DOHH2 (cell line): ENCODE measurements at regions not wholly inside any gene's neighbourhood (a gene's known extent, or its start where the extent isn't known, plus 50 kb on each side); places are given as distances from the start of the nearest gene placed in this dataset.

ENCODE experiments used
- H3F3A ChIP-seq: fragments of 200-600 bp; sonication (generic), shearing (Covaris generic); 2 replicates; pipeline ENCODE4 v1.6.0; 2016; ENCODE audit warnings: antibody characterized with exemption, mild to moderate bottlenecking; ENCODE audit not compliant: control insufficient read depth, insufficient read depth
- H3K27ac ChIP-seq: fragments of 200-600 bp; sonication (generic); 2 replicates; pipeline ENCODE4 v1.5.1; 2014; ENCODE audit warnings: low read depth, mild to moderate bottlenecking, low read length, moderate library complexity
- H3K27me3 ChIP-seq: fragments of 200-600 bp; sonication (generic); 2 replicates; pipeline ENCODE4 v1.6.1; 2014; ENCODE audit warnings: mild to moderate bottlenecking, low read length, mixed read lengths; ENCODE audit not compliant: control insufficient read depth
- H3K36me3 ChIP-seq: fragments of 200-600 bp; sonication (generic); 2 replicates; pipeline ENCODE4 v1.6.1; 2014; ENCODE audit warnings: mild to moderate bottlenecking, low read length, moderate library complexity, mixed read lengths; ENCODE audit not compliant: control insufficient read depth
- H3K4me1 ChIP-seq: fragments of 200-600 bp; sonication (generic); 2 replicates; pipeline ENCODE4 v1.6.1; 2014; ENCODE audit warnings: mild to moderate bottlenecking, low read length, mixed read lengths; ENCODE audit not compliant: control insufficient read depth
- H3K4me2 ChIP-seq: fragments of 200-600 bp; sonication (generic); 2 replicates; pipeline ENCODE4 v1.6.0; 2014; ENCODE audit warnings: mild to moderate bottlenecking, low read length, moderate library complexity
- H3K4me3 ChIP-seq: fragments of 200-600 bp; sonication (generic); 2 replicates; pipeline ENCODE4 v1.5.1; 2014; ENCODE audit warnings: mild to moderate bottlenecking, low read length, mixed read lengths
- H3K79me2 ChIP-seq: fragments of 200-600 bp; sonication (generic); 2 replicates; pipeline ENCODE4 v1.6.1; 2014; ENCODE audit warnings: mild to moderate bottlenecking, low read length, mixed read lengths; ENCODE audit not compliant: control insufficient read depth
- H3K9me2 ChIP-seq: fragments of 200-600 bp; sonication (generic); replicated peaks from 2 replicates; pipeline ENCODE4 v1.6.1; 2014; ENCODE audit warnings: mild to moderate bottlenecking, low read length, mixed read lengths; ENCODE audit not compliant: control insufficient read depth
- H3K9me3 ChIP-seq: fragments of 200-600 bp; sonication (generic); 2 replicates; pipeline ENCODE4 v1.6.1; 2014; ENCODE audit warnings: antibody characterized with exemption, low read length, mixed read lengths; ENCODE audit not compliant: control insufficient read depth, insufficient read depth
- H4K20me1 ChIP-seq: fragments of 200-600 bp; sonication (generic); 2 replicates; pipeline ENCODE4 v1.6.0; 2014; ENCODE audit warnings: low read depth, mild to moderate bottlenecking, antibody characterized with exemption, low read length, moderate library complexity; ENCODE audit not compliant: control insufficient read depth, insufficient read depth
- EZH2phosphoT487 ChIP-seq: fragments of 200-600 bp; sonication (generic); IDR thresholded peaks from 2 replicates; pipeline ENCODE4 v1.6.1; 2017; ENCODE audit warnings: borderline replicate concordance, mild to moderate bottlenecking, antibody characterized with exemption, low read length, moderate library complexity, mixed read lengths
- TF ChIP-seq, protein P1 (sequence below): fragments of 200-600 bp; sonication (generic); IDR thresholded peaks from one replicate; pipeline ENCODE4 v1.5.1; 2014; ENCODE audit warnings: antibody characterized with exemption, mild to moderate bottlenecking, low read depth, low read length; ENCODE audit not compliant: poor library complexity, severe bottlenecking

DNA sequence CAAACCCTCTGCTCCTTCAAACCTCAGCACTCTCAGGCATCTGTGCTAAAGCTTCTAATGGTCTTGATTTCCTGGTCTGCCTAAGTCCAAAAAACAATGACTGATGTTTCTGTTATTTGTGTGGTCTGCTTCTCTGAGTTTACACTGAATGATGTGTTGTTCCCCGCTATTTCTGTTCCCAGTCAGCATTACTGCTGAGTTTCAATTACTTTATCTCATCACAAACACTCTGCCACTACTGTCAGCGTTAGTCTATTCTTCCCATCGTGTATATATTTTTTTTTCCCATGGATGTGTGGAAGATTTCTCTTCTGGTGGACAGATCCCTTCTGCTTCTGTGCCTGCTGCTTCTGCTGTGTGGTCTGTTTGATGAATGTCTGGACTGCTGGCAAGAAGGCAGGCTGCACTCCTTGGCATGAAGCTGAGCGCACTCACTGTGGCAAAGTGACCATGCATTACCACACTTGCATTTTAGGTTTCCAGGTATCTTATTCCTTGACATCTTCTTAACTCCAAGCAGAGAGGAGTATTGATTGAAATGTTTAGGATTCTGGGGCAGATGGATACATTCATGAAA lies 106.9 kb upstream of the PAQR3 start:
- H3K36me3 ChIP-seq: no peaks in the 10 kb centered on the region
- H3F3A ChIP-seq: no peaks in the 10 kb centered on the region
- no peak overlapping the region for H3K27ac ChIP-seq
- no peaks in the 10 kb centered on the region for H3K9me2 ChIP-seq
- H3K4me2 ChIP-seq: no peak overlapping the region
- no peaks in the 10 kb centered on the region for H4K20me1 ChIP-seq
- H3K9me3 ChIP-seq: no peaks in the 10 kb centered on the region
- no peaks in the 10 kb centered on the region for H3K79me2 ChIP-seq
- no peak for TF ChIP-seq EZH2phosphoT487
- TF ChIP-seq, protein P1, sequence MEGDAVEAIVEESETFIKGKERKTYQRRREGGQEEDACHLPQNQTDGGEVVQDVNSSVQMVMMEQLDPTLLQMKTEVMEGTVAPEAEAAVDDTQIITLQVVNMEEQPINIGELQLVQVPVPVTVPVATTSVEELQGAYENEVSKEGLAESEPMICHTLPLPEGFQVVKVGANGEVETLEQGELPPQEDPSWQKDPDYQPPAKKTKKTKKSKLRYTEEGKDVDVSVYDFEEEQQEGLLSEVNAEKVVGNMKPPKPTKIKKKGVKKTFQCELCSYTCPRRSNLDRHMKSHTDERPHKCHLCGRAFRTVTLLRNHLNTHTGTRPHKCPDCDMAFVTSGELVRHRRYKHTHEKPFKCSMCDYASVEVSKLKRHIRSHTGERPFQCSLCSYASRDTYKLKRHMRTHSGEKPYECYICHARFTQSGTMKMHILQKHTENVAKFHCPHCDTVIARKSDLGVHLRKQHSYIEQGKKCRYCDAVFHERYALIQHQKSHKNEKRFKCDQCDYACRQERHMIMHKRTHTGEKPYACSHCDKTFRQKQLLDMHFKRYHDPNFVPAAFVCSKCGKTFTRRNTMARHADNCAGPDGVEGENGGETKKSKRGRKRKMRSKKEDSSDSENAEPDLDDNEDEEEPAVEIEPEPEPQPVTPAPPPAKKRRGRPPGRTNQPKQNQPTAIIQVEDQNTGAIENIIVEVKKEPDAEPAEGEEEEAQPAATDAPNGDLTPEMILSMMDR: no peak
- no peak overlapping the region for H3K4me3 ChIP-seq
- H3K27me3 ChIP-seq: no peaks in the 10 kb centered on the region
- H3K4me1 ChIP-seq: no peaks in the 10 kb centered on the region

DNA sequence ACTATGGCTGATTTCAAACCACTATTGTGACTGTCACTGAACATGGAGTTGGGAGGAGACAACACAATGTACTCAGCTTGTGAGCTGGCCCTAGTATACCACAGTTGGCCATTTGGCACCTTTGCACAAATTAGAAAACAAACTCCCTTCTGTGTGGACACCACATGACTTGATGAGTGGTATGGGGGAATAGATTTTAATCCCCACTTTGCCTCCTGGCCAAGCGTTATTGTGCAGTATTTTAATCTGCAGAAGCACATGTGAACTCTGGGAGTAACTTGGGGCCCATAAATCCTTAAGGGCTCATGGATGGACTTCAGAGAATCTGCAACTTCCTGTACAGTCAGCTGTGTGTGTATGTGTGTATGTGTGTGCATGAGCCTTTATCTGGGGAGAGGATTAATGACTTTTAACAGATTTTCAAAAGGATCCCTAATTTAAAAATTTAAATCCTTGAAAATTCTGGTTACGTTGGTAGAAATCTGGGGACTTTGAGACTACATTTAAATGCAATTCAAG lies 105.0 kb upstream of the PAQR3 start:
- Histone ChIP-seq H3K36me3 (no peaks in the 10 kb centered on the region), H3K4me1 (no peaks in the 10 kb centered on the region), H3K9me2 (no peaks in the 10 kb centered on the region), H3K79me2 (no peaks in the 10 kb centered on the region), H3K27me3 (no peaks in the 10 kb centered on the region), H3F3A (no peaks in the 10 kb centered on the region), H3K27ac (no peak overlapping the region), H3K4me2 (no peak overlapping the region), H4K20me1 (no peaks in the 10 kb centered on the region), H3K9me3 (no peaks in the 10 kb centered on the region), H3K4me3 (no peak overlapping the region)
- no peak for TF ChIP-seq EZH2phosphoT487
- TF ChIP-seq, protein P1: no peak

DNA sequence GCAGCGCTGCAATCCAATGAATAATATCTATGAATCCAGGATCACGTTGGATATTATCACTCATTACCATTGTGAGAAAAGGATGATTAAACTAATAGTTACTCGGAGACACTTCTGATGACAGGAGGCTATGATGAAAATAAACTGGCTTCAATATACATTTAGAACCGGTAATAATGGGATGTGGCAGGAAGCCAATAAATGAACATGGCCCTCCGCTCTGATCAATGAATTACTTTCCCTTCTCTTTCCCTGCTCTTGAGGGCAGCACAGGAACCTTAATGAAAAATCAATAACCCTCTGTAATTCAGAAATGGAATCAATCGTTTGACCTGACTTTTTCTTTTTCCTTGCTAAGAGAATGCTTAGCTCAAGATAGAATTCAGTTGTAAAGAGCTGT lies 103.9 kb upstream of the PAQR3 start:
- no peaks in the 10 kb centered on the region for H3K4me1 ChIP-seq
- no peaks in the 10 kb centered on the region for H3F3A ChIP-seq
- no peaks in the 10 kb centered on the region for H3K79me2 ChIP-seq
- no peaks in the 10 kb centered on the region for H3K9me3 ChIP-seq
- no peak overlapping the region for H3K4me2 ChIP-seq
- no peaks in the 10 kb centered on the region for H3K9me2 ChIP-seq
- TF ChIP-seq, protein P1: no peak
- TF ChIP-seq EZH2phosphoT487: no peak
- H4K20me1 ChIP-seq: no peaks in the 10 kb centered on the region
- no peak overlapping the region for H3K4me3 ChIP-seq
- H3K27me3 ChIP-seq: no peaks in the 10 kb centered on the region
- no peak overlapping the region for H3K27ac ChIP-seq
- H3K36me3 ChIP-seq: no peaks in the 10 kb centered on the region
